NT2/D1 (cell line): ENCODE measurements at regions not wholly inside any gene's neighbourhood (a gene's known extent, or its start where the extent isn't known, plus 50 kb on each side); places are given as distances from the start of the nearest gene placed in this dataset.

ENCODE experiments used
- SUZ12 ChIP-seq: IDR thresholded peaks from 2 replicates; pipeline ENCODE4 v1.6.1; 2011; ENCODE audit not compliant: insufficient read length, insufficient read depth; ENCODE audit errors: extremely low read depth
- YY1 ChIP-seq: IDR thresholded peaks from 2 replicates; pipeline ENCODE4 v1.6.1; 2011; ENCODE audit not compliant: insufficient read length, insufficient read depth
- ZNF274 ChIP-seq: IDR thresholded peaks from 2 replicates; pipeline ENCODE4 v1.6.1; 2011; ENCODE audit warnings: mild to moderate bottlenecking, low read depth, low read length

GRCh38 chr1:181398544-181398943 is 84.8 kb upstream of the CACNA1E start:
- TF ChIP-seq ZNF274, result no peak
- no peak for TF ChIP-seq YY1
- no peak for TF ChIP-seq SUZ12
